Peyer's patch (tissue), 4 donors: ENCODE measurements at regions not wholly inside any gene's neighbourhood (a gene's known extent, or its start where the extent isn't known, plus 50 kb on each side); places are given as distances from the start of the nearest gene placed in this dataset.

Experiments used
- DNase-seq, 3 donors: peaks; one replicate each; pipeline ENCODE4 v3.0.0-alpha.2; 2017 to 2019
- H3K27ac ChIP-seq, 4 donors: fragments of 200-600 bp; sonication (generic); one replicate each; pipeline ENCODE4 v1.5.1; 2016 to 2019
- H3K27me3 ChIP-seq, 2 donors: fragments of 200-600 bp; sonication (generic); one replicate each; pipeline ENCODE4 v1.5.1; 2019
- H3K36me3 ChIP-seq, 3 donors: fragments of 200-600 bp; sonication (generic); one replicate each; pipeline ENCODE4 v1.5.1; 2016 to 2019
- H3K4me1 ChIP-seq, 4 donors: fragments of 200-600 bp; sonication (generic); one replicate each; pipeline ENCODE4 v1.5.1; 2016 to 2019
- H3K4me3 ChIP-seq, 4 donors: fragments of 200-600 bp; sonication (generic); 1 replicate in 3 of 4; 2 replicates in 1 of 4; pipeline ENCODE4 v1.5.1; 2016 to 2019; ENCODE audit warnings: mild to moderate bottlenecking in 1 of 4
- H3K9me3 ChIP-seq, 4 donors: fragments of 200-600 bp; sonication (generic); one replicate each; pipeline ENCODE4 v1.5.1; 2016 to 2019; ENCODE audit warnings: mild to moderate bottlenecking in 1 of 4
- POLR2A ChIP-seq, 2 donors: fragments of 450-650 bp; IDR thresholded peaks; one replicate each; pipeline ENCODE4 v1.5.1; 2017; ENCODE audit warnings: antibody characterized with exemption in 2 of 2, mild to moderate bottlenecking in 2 of 2, moderate library complexity in 2 of 2
- TF ChIP-seq, protein P1 (sequence below), 6 experiments: fragments of 450-650 bp in 4 of 6; fragments of 200-600 bp in 2 of 6; sonication (generic) in 1 of 6; IDR thresholded peaks; one replicate each; pipeline ENCODE4 v1.5.1; 2017 to 2019; ENCODE audit warnings: antibody characterized with exemption in 6 of 6, mild to moderate bottlenecking in 3 of 6, moderate library complexity in 1 of 6

DNA sequence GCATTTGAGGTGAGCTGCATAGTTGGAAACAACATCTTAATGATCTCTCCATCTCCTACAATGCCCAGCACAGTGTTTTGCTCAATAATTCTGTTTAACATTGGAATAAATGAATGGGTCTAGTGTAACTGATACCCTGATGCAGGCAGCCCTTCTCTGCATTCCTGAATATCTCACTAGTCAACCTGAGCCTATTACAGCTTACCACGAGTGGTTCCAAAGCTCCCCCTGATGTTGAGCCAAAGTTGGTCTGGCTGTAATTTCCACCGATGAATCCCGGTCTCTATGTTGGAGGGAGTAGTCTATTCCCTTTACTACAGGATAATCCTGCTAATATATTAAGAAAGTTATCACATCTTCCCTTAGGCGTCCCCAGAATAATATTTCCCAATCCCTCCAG is 63.8 kb downstream of the ZBTB18 start:
- Histone ChIP-seq H3K27ac (no peak overlapping the region), H3K9me3 (no peaks in the 10 kb centered on the region), H3K27me3 (no peaks in the 10 kb centered on the region), H3K4me3 (no peak overlapping the region), H3K36me3 (no peaks in the 10 kb centered on the region), H3K4me1 (no peaks in the 10 kb centered on the region)
- TF ChIP-seq POLR2A (IDR thresholded peaks at IDR 0.05): no peak
- TF ChIP-seq, protein P1, sequence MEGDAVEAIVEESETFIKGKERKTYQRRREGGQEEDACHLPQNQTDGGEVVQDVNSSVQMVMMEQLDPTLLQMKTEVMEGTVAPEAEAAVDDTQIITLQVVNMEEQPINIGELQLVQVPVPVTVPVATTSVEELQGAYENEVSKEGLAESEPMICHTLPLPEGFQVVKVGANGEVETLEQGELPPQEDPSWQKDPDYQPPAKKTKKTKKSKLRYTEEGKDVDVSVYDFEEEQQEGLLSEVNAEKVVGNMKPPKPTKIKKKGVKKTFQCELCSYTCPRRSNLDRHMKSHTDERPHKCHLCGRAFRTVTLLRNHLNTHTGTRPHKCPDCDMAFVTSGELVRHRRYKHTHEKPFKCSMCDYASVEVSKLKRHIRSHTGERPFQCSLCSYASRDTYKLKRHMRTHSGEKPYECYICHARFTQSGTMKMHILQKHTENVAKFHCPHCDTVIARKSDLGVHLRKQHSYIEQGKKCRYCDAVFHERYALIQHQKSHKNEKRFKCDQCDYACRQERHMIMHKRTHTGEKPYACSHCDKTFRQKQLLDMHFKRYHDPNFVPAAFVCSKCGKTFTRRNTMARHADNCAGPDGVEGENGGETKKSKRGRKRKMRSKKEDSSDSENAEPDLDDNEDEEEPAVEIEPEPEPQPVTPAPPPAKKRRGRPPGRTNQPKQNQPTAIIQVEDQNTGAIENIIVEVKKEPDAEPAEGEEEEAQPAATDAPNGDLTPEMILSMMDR (IDR thresholded peaks at IDR 0.05): no peak
- no peak for DNase-seq

DNA sequence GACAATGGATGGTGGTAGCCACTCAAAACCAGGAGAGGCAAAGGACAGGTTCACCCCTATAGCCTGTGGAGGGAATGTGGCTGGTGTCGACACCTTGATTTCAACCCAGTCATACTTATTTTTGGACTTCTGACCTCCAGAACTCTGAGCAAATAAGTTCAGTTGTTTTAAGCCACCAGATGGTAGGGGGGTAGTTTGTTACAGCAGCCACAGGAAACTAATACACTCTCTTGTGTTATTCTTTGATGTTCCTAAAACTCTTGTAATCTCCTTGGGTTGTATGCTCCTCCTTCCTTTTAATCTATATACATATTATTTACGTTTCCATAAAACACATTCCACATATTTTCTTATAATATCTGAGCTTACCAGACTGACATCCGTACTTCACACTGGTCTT is 65.9 kb downstream of the ZBTB18 start:
- H3K4me3 ChIP-seq: no peak overlapping the region
- H3K4me1 ChIP-seq: no peaks in the 10 kb centered on the region
- H3K27ac ChIP-seq: no peak overlapping the region
- H3K9me3 ChIP-seq: no peaks in the 10 kb centered on the region
- H3K36me3 ChIP-seq: no peaks in the 10 kb centered on the region
- no peaks in the 10 kb centered on the region for H3K27me3 ChIP-seq
- DNase-seq: no peak
- TF ChIP-seq, protein P1 (IDR thresholded peaks at IDR 0.05): no peak
- TF ChIP-seq POLR2A (IDR thresholded peaks at IDR 0.05): no peak

DNA sequence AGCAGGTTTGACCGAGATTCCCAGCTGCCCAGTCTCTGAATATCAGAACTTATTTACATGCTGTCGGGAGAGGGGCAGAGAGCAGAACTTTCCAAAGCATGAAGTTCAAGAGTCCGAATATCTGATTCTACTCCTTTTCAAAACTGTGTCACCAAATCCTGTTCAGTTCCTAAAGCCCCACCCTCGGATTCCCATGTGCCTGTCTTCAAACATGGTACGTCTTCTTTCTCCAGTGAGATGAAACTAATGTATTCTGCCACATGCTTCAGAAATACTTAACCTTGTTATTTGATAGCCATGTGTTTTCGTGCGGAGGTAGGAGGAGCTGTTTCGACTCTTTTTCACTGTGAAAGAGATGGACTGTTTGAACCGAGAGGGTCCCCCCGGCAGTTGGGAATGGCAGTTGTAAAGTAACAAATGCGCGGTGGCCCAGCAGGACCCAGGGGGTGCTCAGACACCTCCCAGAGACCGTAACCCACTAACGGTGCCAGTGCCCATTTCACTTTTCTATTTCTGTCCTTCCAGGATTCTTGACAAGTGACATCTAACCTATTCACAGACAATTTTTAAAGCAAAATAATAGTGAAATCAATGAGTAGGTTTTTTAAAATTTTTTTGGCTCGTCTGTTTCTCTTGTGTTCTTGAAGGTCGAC is 67.2 kb downstream of the ZBTB18 start:
- no peak for DNase-seq
- H3K4me3 ChIP-seq: no peak overlapping the region
- H3K4me1 ChIP-seq: no peaks in the 10 kb centered on the region
- H3K27me3 ChIP-seq: no peaks in the 10 kb centered on the region
- no peaks in the 10 kb centered on the region for H3K36me3 ChIP-seq
- TF ChIP-seq POLR2A (IDR thresholded peaks at IDR 0.05): no peak
- TF ChIP-seq, protein P1 (IDR thresholded peaks at IDR 0.05): no peak
- H3K27ac ChIP-seq: no peak overlapping the region
- no peaks in the 10 kb centered on the region for H3K9me3 ChIP-seq

DNA sequence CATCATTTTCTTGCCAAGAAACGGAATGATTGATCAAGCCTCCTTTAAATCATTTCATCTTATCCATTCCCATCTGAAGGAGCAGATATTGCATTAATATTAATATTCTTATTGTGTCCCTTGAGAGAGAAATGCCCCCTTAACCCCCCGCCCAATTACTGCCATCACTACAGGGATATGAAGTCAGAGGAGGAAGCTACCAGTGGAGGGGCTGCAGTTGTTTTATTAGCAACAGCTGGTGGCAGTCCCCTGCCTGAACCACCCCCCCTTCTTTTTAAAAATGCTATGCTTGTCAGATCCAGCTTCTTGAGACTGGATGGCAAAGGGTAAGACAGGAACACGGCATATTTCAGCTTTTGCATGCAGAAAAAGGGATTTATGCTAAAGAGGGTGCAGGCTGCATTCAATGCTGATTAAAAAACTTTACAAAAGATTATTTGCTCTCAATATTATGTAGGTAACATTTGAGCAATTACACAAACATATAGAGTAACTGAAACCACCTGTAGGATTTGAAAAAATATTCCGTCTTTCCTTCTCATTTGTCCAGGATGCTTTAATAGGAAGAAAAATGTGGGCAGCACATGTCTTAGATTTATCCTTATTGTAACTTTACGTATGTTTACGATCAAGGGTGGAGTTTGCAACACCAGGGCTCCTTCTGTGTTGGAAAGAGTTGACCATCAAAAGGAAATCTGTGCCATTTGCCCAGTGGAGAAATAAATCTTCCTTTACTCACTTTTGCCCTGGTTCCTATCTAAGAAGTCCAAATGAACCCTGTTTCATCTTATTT is 77.7 kb downstream of the ZBTB18 start:
- H3K27ac ChIP-seq: no peak overlapping the region
- H3K4me3 ChIP-seq: no peak overlapping the region
- H3K9me3 ChIP-seq: no peaks in the 10 kb centered on the region
- H3K36me3 ChIP-seq: no peaks in the 10 kb centered on the region
- no peaks in the 10 kb centered on the region for H3K27me3 ChIP-seq
- H3K4me1 ChIP-seq: no peaks in the 10 kb centered on the region
- TF ChIP-seq, protein P1 (IDR thresholded peaks at IDR 0.05): no peak
- no peak for TF ChIP-seq POLR2A (IDR thresholded peaks at IDR 0.05)
- no peak for DNase-seq

DNA sequence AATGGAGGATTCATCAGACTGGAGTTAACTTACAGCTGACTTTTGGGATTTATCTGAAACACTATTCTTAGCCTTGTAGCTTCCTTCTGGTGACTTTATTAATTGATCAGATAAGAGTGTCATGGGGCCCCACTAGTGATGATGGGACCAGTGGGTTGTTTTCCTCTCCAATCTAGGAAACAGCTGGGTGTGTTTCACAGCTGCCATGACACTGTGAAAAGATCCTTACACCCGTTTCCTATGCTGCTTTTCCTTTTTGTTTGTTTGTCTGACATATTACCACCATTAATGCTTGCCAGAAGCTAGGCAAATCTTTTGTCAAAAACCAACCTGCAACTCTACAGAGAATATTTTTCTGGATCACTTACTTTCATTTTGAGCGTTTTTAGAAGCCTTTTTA is 86.2 kb downstream of the ZBTB18 start:
- TF ChIP-seq, protein P1 (IDR thresholded peaks at IDR 0.05): no peak
- no peak for TF ChIP-seq POLR2A (IDR thresholded peaks at IDR 0.05)
- no peaks in the 10 kb centered on the region for H3K27me3 ChIP-seq

More for the DNA sequence above, 86.2 kb downstream of the ZBTB18 start:
- Histone ChIP-seq H3K4me3 (no peak overlapping the region), H3K27ac (no peak overlapping the region), H3K36me3 (no peaks in the 10 kb centered on the region), H3K9me3 (no peaks in the 10 kb centered on the region), H3K4me1 (no peaks in the 10 kb centered on the region)
- DNase-seq: no peak
